ENCODE measurements at regions not wholly inside any gene's neighbourhood (a gene's known extent, or its start where the extent isn't known, plus 50 kb on each side); places are given as distances from the start of the nearest gene placed in this dataset.

- ChIA-PET CTCF (no interaction called here), POLR2A (no interaction called here)
These were observed 443.0 kb upstream of the MMADHC start for GRCh38 chr2:150030436-150031190.

- ChIA-PET CTCF (no interaction called here), POLR2A (no interaction called here)
These were observed 440.7 kb upstream of the MMADHC start for GRCh38 chr2:150028322-150028721.

GRCh38 chr2:150027164-150027563 lies 439.6 kb upstream of the MMADHC start:
- ChIA-PET CTCF (no interaction called here), POLR2A (no interaction called here)

- ChIA-PET POLR2A (interaction anchor here (0.6 kb wide), 1 partner anchor 1266 kb away, joined by 5 read pairs; the partner anchor contains the start of gene NMI), CTCF (no interaction called here)
These were observed 436.1 kb upstream of the MMADHC start for GRCh38 chr2:150023663-150024062.

GRCh38 chr2:150023044-150023443 lies 435.5 kb upstream of the MMADHC start:
- ChIA-PET CTCF (no interaction called here), POLR2A (interaction anchor here (0.6 kb wide), 1 partner anchor 1266 kb away, joined by 5 read pairs; the partner anchor contains the start of gene NMI)

- CTCF ChIA-PET, result no interaction called here
These were observed 433.5 kb upstream of the MMADHC start for GRCh38 chr2:150020937-150021673.

GRCh38 chr2:150020221-150020620 lies 432.6 kb upstream of the MMADHC start:
- ChIA-PET POLR2A (no interaction called here), CTCF (no interaction called here)

More at GRCh38 chr2:150020937-150021673, 433.5 kb upstream of the MMADHC start:
- POLR2A ChIA-PET, result no interaction called here

- ChIA-PET CTCF (no interaction called here), POLR2A (no interaction called here)
These were observed 431.5 kb upstream of the MMADHC start for GRCh38 chr2:150019063-150019462.

GRCh38 chr2:150012986-150013385 lies 425.4 kb upstream of the MMADHC start:
- ChIA-PET POLR2A (no interaction called here), CTCF (no interaction called here)

- CTCF ChIA-PET, result no interaction called here
- POLR2A ChIA-PET, result no interaction called here
These were observed 423.7 kb upstream of the MMADHC start for GRCh38 chr2:150011161-150011730.

GRCh38 chr2:150008901-150009300 lies 421.3 kb upstream of the MMADHC start:
- ChIA-PET CTCF (no interaction called here), POLR2A (no interaction called here)

- ChIA-PET CTCF (no interaction called here), POLR2A (no interaction called here)
These were observed 420.3 kb upstream of the MMADHC start for GRCh38 chr2:150007815-150008430.

GRCh38 chr2:150006591-150006990 lies 419.0 kb upstream of the MMADHC start:
- POLR2A ChIA-PET, result no interaction called here
- CTCF ChIA-PET, result no interaction called here

- CTCF ChIA-PET, result no interaction called here
- POLR2A ChIA-PET, result no interaction called here
These were observed 416.0 kb upstream of the MMADHC start for GRCh38 chr2:150003544-150003943.

- ChIA-PET POLR2A (no interaction called here), CTCF (no interaction called here)
These were observed 414.2 kb upstream of the MMADHC start for GRCh38 chr2:150001788-150002187.

GRCh38 chr2:149996901-149997300 lies 409.3 kb upstream of the MMADHC start:
- POLR2A ChIA-PET, result no interaction called here
- CTCF ChIA-PET, result no interaction called here

- POLR2A ChIA-PET, result no interaction called here
These were observed 406.6 kb upstream of the MMADHC start for GRCh38 chr2:149994057-149994728.

GRCh38 chr2:149993316-149993715 lies 405.7 kb upstream of the MMADHC start:
- ChIA-PET POLR2A (no interaction called here), CTCF (no interaction called here)

More at GRCh38 chr2:149994057-149994728, 406.6 kb upstream of the MMADHC start:
- CTCF ChIA-PET, result no interaction called here

GRCh38 chr2:149991576-149991975 lies 404.0 kb upstream of the MMADHC start:
- CTCF ChIA-PET, result no interaction called here
- POLR2A ChIA-PET, result no interaction called here

GRCh38 chr2:149990965-149991364 lies 403.4 kb upstream of the MMADHC start:
- ChIA-PET POLR2A (no interaction called here), CTCF (no interaction called here)
